GM21825 (cell line): ENCODE measurements at regions not wholly inside any gene's neighbourhood (a gene's known extent, or its start where the extent isn't known, plus 50 kb on each side); places are given as distances from the start of the nearest gene placed in this dataset.
A peak's percentile ranks its signal among the peaks of the same experiment; 100 is the strongest.

ENCODE experiments used
- ATAC-seq: cut with Tn5 transposase; IDR thresholded peaks from one replicate; pipeline ENCODE4 v1.9.1; 2021; ENCODE audit warnings: mild to moderate bottlenecking, moderate library complexity; ENCODE audit not compliant: unreplicated experiment

DNA sequence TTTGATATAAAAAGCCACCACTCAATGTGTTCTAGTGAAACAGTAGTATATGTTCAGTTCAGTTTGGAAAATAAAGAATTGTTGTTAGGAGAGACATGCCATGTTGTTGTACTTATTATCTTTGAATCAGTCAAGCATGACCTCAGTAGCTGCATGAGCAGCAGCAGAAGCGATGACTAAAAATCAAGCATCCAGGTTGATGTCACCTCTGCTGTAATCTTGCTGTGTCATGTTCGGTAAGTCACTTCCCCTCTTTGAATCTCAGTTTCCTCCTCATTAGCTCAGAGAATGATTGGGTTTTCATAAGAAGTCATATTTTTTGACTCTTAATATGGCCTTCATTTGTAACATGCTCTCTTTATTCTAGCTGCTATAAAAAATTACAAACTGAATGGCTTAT is 428.4 kb upstream of the B3GALT2 start:
- ATAC-seq: peak; percentile 65

GRCh38 chr1:193614275-193614674 is 427.9 kb upstream of the B3GALT2 start:
- ATAC-seq: no peak

DNA sequence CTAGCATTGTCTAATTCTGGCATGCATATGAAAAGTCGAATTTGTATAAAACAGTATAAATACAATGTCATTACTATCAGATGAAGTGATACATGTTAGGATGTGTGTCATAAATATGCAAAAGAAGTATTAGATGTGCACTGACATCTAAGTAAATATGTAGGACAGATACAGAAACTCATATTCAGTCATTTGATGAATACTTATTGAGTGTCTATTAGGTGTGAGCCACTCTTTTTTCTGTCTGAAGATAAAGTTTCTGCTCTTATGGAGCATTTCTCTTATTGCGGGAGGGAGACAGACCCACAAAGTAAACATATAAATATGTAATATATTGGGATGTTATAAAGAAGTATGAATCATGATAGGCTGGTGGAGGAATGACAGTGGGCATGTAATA is 426.6 kb upstream of the B3GALT2 start:
- ATAC-seq: no peak

DNA sequence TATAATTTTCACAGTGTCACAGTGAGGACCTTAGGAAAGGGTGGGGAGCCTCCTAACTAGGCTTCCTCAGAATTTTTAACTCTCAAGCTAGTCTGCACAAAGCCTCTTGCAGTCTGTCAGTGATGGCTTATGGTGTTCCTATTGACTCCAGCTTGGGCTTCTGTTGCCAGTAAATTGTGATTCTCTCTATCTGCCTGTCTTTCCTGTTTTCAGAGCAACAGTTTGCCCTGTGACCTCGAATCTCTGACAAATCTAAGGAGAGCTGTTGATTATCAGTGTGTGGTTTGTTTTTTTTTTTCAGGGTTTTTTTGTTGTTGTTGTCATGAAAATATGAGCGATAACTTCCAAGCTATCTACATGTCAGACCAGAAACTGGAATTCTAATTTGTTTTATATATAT is 423.2 kb upstream of the B3GALT2 start:
- no peak for ATAC-seq

DNA sequence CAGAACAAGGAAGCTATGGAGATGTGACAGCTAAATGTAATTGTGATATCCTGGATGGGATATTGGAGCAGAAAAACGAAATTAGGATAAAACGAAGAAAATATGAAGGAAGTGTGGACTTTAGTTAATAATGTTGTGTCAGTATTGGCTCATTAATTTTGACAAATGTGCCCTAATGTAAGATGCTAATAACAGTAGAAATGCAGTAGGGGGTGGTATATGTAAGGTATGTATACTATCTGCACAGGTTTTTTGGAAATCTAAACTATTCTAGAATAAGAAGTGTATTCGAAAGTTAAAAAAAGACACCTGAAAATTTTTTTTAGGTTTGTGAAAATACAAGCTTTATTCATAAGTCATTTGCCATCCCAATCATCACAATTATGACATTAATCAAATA is 421.4 kb upstream of the B3GALT2 start:
- no peak for ATAC-seq

GRCh38 chr1:193606035-193606434 is 419.6 kb upstream of the B3GALT2 start:
- ATAC-seq: no peak

- no peak for ATAC-seq
Measured at GRCh38 chr1:193602705-193603104, 416.3 kb upstream of the B3GALT2 start.

DNA sequence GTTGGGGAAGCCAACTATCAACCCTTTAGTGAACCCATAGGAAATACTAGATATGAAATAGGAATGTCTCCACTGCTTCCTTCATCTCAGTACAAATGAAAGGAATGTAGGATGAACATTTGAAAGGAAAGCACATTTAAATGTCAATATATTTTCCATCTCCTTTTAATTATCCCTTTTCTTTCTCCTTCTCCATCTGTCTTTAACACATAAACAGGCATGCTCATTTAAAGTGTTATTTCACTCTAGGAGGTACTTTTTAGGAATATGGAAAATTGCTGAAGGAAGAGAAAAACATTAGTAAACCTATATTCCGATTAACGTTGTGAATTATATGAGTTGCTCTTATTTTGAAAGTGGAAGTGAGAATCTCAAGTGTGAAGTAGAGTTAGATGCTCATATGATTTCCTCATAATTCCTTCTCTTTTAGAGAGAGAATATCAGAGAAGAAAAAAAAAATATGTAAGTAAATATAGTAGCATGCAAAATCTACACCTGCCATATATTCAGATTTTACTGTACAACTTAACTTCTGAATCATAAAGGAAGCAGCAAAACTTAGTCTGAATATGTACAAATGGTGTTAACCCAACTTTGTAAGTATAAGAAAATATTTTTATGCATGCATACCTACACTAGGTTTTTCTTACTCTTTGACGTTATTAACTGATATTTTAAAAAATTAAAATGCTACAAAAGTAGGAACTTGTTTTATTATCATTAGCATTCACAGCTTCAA is 406.9 kb upstream of the B3GALT2 start:
- no peak for ATAC-seq

- ATAC-seq: no peak
Measured at GRCh38 chr1:193592317-193592716, 405.9 kb upstream of the B3GALT2 start.

DNA sequence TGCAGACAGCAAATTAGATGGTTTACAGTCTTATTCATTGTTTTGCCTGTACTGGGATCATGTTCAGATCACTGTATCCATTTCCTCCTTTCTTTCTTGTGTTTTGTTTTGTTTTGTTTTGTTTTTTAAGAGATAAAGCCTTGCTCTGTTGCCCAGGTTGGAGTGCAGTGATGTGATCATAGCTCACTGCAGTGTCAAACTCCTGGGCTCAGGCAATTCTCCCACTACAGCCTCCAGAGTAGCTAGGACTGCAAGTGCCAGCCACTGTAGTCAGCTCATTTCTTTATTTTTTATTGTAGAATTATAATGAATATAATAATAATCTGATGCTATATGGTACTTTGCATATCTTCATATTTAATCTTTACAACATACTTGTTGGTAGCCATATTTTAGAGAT is 403.7 kb upstream of the B3GALT2 start:
- no peak for ATAC-seq

- no peak for ATAC-seq
Measured at GRCh38 chr1:193589597-193590040, 403.2 kb upstream of the B3GALT2 start.

GRCh38 chr1:193588311-193589082 is 402.1 kb upstream of the B3GALT2 start:
- ATAC-seq: no peak

- no peak for ATAC-seq
Measured at GRCh38 chr1:193584731-193585239, 398.4 kb upstream of the B3GALT2 start.

- ATAC-seq: no peak
Measured at GRCh38 chr1:193581341-193581740, 394.9 kb upstream of the B3GALT2 start.

DNA sequence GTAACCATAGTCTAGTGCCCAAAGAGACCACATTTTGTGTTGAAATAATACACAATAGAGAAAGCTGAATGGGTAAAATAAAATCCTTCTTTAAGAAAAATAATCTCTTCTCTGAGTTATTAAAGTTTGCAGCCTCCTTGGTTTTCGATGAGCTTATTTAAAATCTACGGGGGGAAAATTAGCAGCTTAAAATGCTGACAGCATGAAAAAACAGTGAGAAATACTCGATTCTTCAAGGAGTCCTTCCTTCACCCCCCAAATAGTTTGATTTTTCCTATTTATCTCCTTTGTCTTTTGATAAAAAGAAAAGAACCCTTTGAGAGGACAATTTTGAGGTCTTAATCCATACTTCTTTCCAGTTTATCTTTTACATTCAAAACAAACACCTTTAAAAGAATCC is 394.0 kb upstream of the B3GALT2 start:
- ATAC-seq: no peak

DNA sequence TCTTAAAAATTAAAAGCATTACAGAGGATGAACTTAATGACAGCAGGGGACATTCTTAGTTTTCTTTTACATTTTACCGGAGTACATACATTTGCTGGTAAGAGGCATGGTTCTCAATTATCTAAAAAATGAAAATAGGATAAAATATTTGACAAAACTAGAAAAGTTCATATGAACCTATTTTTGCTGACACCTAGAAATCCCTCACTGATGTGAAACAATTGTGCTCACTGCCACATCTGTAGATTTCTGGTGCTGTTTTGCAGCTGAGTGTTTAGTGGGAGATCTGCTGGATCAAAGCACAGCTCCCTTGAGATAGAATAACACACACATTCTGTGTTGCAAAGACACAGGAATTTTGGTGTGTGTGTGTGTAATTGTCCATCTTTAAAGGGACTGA is 392.9 kb upstream of the B3GALT2 start:
- ATAC-seq: no peak

DNA sequence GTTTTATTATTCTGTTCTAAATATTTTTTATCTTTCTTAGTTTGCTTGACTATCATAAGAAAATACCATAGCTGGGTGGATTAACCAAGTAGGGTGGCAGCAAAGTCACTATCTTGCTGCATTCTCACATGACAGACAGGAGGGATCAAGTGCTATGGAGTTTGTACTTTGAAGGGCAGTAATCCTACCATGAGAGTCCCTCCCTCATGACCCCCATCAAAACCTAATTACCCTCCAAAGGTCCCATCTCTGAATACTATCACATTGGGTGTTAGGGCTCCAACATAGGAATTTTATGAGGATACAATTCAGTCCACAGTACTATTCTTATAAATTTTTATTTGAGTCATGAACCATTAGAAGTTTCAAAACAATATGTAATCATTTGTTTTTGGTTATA is 388.5 kb upstream of the B3GALT2 start:
- ATAC-seq: no peak

- ATAC-seq: no peak
Measured at GRCh38 chr1:193569983-193570269, 383.5 kb upstream of the B3GALT2 start.

DNA sequence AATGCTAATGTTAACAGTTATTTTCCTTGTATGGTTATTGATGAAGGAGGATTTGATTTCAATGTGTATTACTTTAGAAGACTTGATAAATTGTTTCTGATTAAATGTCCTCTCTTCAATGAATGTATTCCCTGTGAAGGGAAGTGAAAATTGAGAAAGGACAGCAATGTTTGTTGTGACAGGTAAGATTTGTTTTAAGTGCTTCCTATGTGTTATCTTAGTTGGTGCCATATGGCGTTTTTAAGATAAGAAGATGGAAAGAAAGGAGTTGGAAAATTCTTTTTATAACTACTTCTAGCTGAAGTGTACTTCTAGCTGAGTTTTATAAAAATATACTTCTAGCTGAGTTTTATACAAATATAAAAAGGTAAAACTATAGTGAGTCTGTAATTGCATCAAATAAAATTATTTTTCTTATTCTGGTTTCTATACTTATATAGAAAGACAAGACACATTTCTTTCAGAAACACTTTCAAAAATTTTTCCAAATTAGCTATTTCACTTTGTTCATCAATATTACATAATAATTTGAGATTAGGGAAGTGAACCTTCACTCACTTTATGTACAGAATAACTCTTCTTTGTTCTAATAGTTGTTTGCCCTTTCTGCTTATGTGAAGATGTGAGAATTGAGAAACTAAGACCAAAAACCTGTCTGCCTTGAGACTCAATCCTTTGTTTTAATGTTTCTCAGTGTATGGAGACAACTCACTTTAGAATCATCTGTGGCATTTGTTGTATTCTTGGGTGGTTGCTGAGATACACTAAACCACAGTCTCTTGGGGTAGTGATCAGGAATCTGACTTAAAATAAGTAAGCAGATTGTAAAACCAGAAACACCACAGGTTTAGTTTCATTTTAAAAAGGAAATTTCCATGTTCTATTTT is 382.9 kb upstream of the B3GALT2 start:
- ATAC-seq: no peak

GRCh38 chr1:193568512-193568911 is 382.1 kb upstream of the B3GALT2 start:
- ATAC-seq: no peak

GRCh38 chr1:193567937-193568336 is 381.5 kb upstream of the B3GALT2 start:
- ATAC-seq: no peak
